ENCODE measurements at regions not wholly inside any gene's neighbourhood (a gene's known extent, or its start where the extent isn't known, plus 50 kb on each side); places are given as distances from the start of the nearest gene placed in this dataset.

DNA sequence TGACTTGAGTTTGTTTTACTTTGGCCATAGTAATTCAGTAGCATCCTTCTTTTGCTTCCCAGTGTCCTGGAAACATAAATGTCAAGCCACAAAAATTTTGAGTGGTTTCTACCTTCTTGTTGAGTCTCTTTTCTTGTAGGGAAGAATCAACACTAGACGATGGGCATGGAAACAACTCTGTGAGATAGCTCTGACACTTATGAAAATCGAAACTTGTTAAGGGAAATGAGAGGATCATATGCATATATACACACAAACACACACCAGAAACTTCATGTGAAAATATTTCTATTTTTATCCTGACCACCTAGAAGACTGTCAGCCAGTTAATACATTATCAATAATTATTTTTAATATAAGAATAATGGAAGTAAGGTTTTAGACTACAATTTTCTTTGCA is 1247.3 kb upstream of the FLRT2 start:
- Histone ChIP-seq H3K79me2 (replicated peaks; ENCODE audit: insufficient read depth, low read length) (no peaks in the 10 kb centered on the region), H3F3A (ENCODE audit: insufficient read depth, low read length, poor library complexity, severe bottlenecking) (no peaks in the 10 kb centered on the region), H2AFZ (ENCODE audit: low read depth, low read length) (no peak overlapping the region), H3K4me2 (ENCODE audit: low read length) (no peak overlapping the region), H3K9me2 (ENCODE audit: insufficient read depth, low read length) (no peaks in the 10 kb centered on the region), H3K27me3 (ENCODE audit: insufficient read depth, low read depth, low read length) (no peaks in the 10 kb centered on the region), H3K9me3 (ENCODE audit: low read length) (no peaks in the 10 kb centered on the region), H4K20me1 (ENCODE audit: insufficient read depth) (no peaks in the 10 kb centered on the region), H3K36me3 (ENCODE audit: insufficient read depth, low read length) (no peaks in the 10 kb centered on the region), H3K4me3 (ENCODE audit: low read length) (no peak overlapping the region), H3K27ac (ENCODE audit: low read length) (no peak overlapping the region), H3K9ac (ENCODE audit: low read length) (no peak overlapping the region)
- no peak for TF ChIP-seq MXI1 (conservative IDR thresholded peaks at IDR 0.05; ENCODE audit: poor library complexity, severe bottlenecking)
- no peak for TF ChIP-seq POLR2AphosphoS5 (IDR thresholded peaks at IDR 0.05)
- TF ChIP-seq SMC3 (conservative IDR thresholded peaks at IDR 0.05; ENCODE audit: poor library complexity) = no peak
- no peak for TF ChIP-seq EZH2 (IDR thresholded peaks at IDR 0.05; ENCODE audit: borderline replicate concordance, insufficient read depth, low read length, poor library complexity, severe bottlenecking)
- TF ChIP-seq RAD21 (conservative IDR thresholded peaks at IDR 0.05) = no peak
- TF ChIP-seq CTCF (IDR thresholded peaks at IDR 0.05; ENCODE audit: poor library complexity, severe bottlenecking) = no peak
- TF ChIP-seq, protein P1, sequence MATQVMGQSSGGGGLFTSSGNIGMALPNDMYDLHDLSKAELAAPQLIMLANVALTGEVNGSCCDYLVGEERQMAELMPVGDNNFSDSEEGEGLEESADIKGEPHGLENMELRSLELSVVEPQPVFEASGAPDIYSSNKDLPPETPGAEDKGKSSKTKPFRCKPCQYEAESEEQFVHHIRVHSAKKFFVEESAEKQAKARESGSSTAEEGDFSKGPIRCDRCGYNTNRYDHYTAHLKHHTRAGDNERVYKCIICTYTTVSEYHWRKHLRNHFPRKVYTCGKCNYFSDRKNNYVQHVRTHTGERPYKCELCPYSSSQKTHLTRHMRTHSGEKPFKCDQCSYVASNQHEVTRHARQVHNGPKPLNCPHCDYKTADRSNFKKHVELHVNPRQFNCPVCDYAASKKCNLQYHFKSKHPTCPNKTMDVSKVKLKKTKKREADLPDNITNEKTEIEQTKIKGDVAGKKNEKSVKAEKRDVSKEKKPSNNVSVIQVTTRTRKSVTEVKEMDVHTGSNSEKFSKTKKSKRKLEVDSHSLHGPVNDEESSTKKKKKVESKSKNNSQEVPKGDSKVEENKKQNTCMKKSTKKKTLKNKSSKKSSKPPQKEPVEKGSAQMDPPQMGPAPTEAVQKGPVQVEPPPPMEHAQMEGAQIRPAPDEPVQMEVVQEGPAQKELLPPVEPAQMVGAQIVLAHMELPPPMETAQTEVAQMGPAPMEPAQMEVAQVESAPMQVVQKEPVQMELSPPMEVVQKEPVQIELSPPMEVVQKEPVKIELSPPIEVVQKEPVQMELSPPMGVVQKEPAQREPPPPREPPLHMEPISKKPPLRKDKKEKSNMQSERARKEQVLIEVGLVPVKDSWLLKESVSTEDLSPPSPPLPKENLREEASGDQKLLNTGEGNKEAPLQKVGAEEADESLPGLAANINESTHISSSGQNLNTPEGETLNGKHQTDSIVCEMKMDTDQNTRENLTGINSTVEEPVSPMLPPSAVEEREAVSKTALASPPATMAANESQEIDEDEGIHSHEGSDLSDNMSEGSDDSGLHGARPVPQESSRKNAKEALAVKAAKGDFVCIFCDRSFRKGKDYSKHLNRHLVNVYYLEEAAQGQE (IDR thresholded peaks at IDR 0.05; ENCODE audit: borderline replicate concordance) = no peak

DNA sequence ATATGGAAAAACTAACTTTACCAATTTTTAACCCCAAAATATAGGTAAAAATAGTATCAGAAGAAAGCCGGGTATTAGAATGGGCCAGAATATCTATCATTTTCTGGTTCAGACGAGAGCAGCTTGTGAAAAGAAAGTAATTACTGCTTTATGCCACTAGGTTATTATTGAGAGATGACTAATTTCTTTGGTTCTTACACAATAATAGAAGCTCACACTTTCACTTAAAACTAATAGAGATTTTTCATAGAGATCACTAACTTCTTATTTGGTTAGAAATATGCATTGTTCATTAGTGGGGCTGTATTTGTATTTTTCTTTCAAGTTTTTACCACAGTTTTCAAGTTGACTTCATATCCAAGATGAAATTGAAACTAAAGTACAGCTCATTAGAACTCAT is 1241.2 kb upstream of the FLRT2 start:
- H2AFZ ChIP-seq (ENCODE audit: low read depth, low read length) = no peak overlapping the region
- H3F3A ChIP-seq (ENCODE audit: insufficient read depth, low read length, poor library complexity, severe bottlenecking) = no peaks in the 10 kb centered on the region
- H3K9me3 ChIP-seq (ENCODE audit: low read length) = no peaks in the 10 kb centered on the region
- no peak overlapping the region for H3K27ac ChIP-seq (ENCODE audit: low read length)
- H3K9me2 ChIP-seq (ENCODE audit: insufficient read depth, low read length) = no peaks in the 10 kb centered on the region
- TF ChIP-seq TAF1 (IDR thresholded peaks at IDR 0.05; ENCODE audit: low read depth) (no peak), POLR2AphosphoS5 (IDR thresholded peaks at IDR 0.05) (no peak), MXI1 (conservative IDR thresholded peaks at IDR 0.05; ENCODE audit: poor library complexity, severe bottlenecking) (no peak), RAD21 (conservative IDR thresholded peaks at IDR 0.05) (no peak), CTCF (IDR thresholded peaks at IDR 0.05; ENCODE audit: poor library complexity, severe bottlenecking) (no peak), EP300 (conservative IDR thresholded peaks at IDR 0.05; ENCODE audit: poor library complexity, severe bottlenecking) (no peak), EZH2 (IDR thresholded peaks at IDR 0.05; ENCODE audit: borderline replicate concordance, insufficient read depth, low read length, poor library complexity, severe bottlenecking) (no peak), SMC3 (conservative IDR thresholded peaks at IDR 0.05; ENCODE audit: poor library complexity) (no peak)
- TF ChIP-seq, protein P1 (IDR thresholded peaks at IDR 0.05; ENCODE audit: borderline replicate concordance) = no peak
- no peaks in the 10 kb centered on the region for H3K36me3 ChIP-seq (ENCODE audit: insufficient read depth, low read length)
- H3K27me3 ChIP-seq (ENCODE audit: insufficient read depth, low read depth, low read length) = no peaks in the 10 kb centered on the region
- no peak overlapping the region for H3K4me2 ChIP-seq (ENCODE audit: low read length)
- no peaks in the 10 kb centered on the region for H4K20me1 ChIP-seq (ENCODE audit: insufficient read depth)
- H3K4me3 ChIP-seq (ENCODE audit: low read length) = no peak overlapping the region
- no peak overlapping the region for H3K9ac ChIP-seq (ENCODE audit: low read length)
- no peaks in the 10 kb centered on the region for H3K79me2 ChIP-seq (replicated peaks; ENCODE audit: insufficient read depth, low read length)
